GM18867 (cell line): ENCODE measurements at regions not wholly inside any gene's neighbourhood (a gene's known extent, or its start where the extent isn't known, plus 50 kb on each side); places are given as distances from the start of the nearest gene placed in this dataset.

Experiments used
- ATAC-seq: cut with Tn5 transposase; IDR thresholded peaks from one replicate; pipeline ENCODE4 v1.9.1; 2021; ENCODE audit warnings: mild to moderate bottlenecking, moderate library complexity; ENCODE audit not compliant: unreplicated experiment

- no peak for ATAC-seq
These were observed 110.0 kb downstream of the TRIB2 start for GRCh38 chr2:12826781-12827180.

- ATAC-seq: no peak
These were observed 111.0 kb downstream of the TRIB2 start for GRCh38 chr2:12827721-12828120.

- ATAC-seq: no peak
These were observed 112.2 kb downstream of the TRIB2 start for GRCh38 chr2:12828980-12829379.

- no peak for ATAC-seq
These were observed 114.3 kb downstream of the TRIB2 start for GRCh38 chr2:12831016-12831415.

DNA sequence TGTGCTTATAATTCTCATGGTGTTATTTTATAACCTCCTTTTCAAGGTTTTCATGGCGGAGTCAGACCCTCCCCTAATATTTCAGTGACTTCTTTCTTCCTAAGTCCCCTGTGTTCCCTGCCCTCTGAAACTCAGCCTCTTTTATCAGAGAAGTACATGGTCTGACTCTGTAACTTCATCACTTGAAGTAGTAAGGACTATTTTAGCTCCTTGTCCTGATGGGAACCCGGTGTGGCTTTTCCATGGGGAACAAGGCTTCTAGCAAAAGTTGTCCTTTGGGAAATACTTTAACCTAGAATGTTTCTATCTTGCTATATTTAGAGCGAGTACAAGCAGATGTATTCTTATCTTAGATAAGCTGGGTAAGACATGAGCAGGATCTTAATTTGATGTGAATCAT lies 117.5 kb downstream of the TRIB2 start:
- ATAC-seq: no peak

DNA sequence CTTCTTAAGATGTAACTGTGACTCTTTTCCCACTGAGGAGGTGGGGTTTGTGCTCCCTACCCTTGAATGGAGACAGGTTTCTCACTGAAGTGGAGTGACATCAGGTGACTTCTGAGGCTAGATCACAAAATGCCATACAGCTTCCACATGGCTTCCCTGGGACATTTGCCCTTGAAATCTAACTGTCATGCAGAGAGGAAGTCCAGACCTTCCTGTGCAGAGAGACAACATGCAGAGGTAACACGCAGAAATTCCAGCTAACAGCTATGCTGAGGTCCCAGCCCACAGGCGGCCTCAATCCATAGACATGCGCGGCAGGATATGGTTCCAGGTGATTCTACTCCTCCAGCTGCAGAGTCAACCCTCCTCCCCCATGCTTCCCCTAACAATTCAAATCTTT lies 119.0 kb downstream of the TRIB2 start:
- no peak for ATAC-seq

GRCh38 chr2:12839339-12839738 lies 122.6 kb downstream of the TRIB2 start:
- ATAC-seq: no peak

- no peak for ATAC-seq
These were observed 124.3 kb downstream of the TRIB2 start for GRCh38 chr2:12841021-12841420.

DNA sequence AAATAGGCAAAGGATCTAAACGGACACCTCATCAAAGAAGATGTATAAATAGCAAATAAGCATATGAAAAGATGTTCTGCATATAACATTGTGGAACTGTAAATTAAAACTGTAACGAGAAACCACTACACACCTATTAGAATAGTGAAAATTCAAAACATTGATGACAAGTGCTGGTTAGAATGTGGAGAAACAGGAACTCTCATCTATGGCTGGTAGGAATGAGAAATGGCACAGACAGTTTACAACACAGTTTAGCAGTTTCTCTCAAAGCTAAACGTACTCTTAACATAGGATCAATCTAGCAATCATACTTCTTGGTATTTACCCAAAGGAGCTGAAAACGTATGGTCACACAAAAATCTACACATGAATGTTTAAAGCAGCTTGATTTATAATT lies 126.2 kb downstream of the TRIB2 start:
- ATAC-seq: no peak

GRCh38 chr2:12844511-12844910 lies 127.8 kb downstream of the TRIB2 start:
- ATAC-seq: no peak

DNA sequence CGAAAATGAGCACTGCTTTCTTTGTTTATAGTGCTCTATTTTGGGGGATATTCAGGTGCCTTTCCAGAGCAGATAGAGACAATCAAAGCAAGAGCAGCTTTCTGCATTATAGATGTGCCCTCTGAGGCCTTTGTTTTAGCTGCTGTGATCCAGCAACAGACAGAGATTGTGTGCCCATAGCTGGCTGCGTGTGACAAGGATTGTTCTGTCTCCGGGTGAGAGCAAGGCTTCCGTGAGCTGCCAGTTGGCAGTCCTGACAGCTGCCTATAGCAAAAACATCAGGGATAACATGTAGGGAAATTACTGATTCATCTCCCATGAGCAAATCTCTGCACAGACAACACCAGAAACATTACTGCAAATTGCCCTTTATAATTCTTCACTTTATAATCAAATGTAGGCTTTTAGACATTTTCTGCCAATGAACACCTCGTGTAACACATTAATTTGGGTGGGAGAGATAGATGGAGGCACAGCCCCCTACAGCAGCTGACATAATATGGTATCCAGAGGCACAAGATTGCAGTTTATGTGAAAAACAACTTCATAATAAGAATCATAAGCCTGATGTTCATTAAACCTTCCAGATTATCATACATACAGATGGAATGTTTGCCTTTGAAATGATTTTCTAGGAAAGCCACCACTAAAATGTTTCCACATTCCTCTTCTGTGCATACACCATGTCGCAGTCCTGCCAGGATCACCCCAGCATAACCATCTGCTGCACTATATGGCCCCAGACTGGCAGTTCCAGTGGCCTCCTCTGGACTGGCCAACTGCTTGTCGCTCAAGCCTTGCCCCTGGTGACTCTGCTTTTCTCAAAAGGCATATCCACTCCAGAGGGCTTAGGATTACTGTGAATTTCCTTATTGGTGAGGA lies 131.2 kb downstream of the TRIB2 start:
- no peak for ATAC-seq

GRCh38 chr2:12852135-12852534 lies 135.4 kb downstream of the TRIB2 start:
- no peak for ATAC-seq

- ATAC-seq: no peak
These were observed 137.3 kb downstream of the TRIB2 start for GRCh38 chr2:12854001-12854530.

GRCh38 chr2:12855508-12855907 lies 138.8 kb downstream of the TRIB2 start:
- ATAC-seq: no peak

DNA sequence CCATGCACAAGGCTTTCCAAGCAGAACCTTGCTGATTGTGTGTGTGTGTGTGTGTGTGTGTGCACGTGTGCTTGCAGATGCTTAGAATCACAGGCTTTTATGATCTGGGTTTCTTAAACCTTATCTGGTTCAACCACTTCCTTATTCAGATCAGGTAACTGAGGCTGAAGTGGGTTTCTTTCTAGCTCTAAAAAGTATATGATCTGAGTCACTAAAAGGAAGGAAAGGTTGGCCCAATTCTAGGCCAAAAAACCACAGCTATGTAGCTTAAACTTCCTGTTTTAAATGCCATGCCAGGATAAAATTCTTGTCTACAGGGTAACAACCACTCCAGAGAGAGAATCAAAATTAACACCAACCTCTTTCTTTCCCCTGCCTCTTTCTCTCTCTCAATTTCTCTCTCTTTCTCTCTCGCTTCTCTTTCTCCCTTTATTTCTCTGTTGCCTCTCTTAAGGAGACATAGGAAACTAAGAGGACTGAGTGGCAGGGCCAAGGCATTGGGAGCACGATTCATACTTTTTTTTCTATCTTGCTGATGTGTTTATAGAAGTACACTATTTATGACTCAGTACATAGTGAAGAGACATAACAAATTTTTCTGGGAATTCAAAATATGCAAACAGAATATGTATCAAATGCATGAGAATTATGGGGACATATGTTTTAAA lies 140.3 kb downstream of the TRIB2 start:
- no peak for ATAC-seq

DNA sequence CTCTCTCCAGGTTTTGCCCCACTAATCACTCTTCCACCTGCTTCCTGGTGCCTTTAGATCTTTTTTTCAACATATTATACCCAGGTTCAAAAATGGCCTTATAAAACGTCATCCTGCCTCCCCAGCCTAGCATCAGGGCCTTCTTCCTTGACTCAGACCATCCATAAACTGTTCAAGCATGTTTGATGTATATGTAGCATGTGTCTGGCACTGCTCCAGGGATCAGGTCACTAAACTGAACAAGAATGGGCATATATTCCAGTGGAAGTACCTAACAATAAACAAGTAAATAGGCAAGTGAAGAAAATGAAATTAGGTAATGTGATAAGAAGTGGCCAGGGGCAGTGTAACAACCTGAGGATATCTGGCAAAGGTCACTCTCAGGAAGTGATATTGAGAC lies 141.2 kb downstream of the TRIB2 start:
- ATAC-seq: no peak

- no peak for ATAC-seq
These were observed 142.1 kb downstream of the TRIB2 start for GRCh38 chr2:12858786-12859185.

- ATAC-seq: no peak
These were observed 144.7 kb downstream of the TRIB2 start for GRCh38 chr2:12861344-12861930.

DNA sequence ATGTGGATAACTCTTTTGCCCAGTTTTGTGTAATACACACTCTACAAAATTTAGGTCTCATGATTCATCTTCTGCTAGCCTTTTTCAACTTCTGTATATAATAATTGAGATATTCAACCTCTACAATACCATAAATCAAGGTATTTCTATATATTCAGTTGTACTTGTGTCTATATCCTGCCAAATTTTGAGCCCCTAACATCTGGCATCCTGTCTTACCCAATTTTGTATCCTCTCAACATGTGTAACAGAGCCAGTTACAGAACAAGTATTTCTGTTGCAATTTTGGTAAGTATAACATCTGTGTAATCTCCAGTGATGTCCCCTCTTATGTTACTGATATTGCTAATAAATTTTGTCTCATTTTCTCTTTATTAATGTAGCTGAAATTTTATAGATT lies 145.8 kb downstream of the TRIB2 start:
- ATAC-seq: no peak

DNA sequence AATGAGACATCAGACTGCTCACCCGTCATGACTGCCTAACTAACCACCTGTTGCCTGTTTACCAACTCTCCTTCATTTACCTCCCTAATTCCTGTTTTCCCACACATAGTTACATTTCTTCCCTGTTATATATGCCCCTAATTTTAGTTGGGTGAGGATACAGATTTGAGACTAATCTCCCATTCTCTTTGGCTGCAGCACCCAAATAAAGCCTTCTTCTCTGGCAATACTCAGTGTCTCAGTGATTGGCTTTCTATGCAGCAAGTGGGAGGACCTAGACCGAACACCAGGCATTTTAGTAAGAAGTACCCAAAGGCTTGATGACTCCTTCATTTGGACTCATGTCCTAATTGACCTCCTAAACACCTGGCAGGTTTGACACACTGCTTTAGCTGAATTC lies 147.2 kb downstream of the TRIB2 start:
- ATAC-seq: no peak

GRCh38 chr2:12867631-12868287 lies 151.0 kb downstream of the TRIB2 start:
- no peak for ATAC-seq
